Endometrium (tissue), 2 donors: ENCODE measurements at regions not wholly inside any gene's neighbourhood (a gene's known extent, or its start where the extent isn't known, plus 50 kb on each side); places are given as distances from the start of the nearest gene placed in this dataset.

Experiments
- FAIRE-seq: peaks from 2 replicates; lab custom pipeline; 2012; peaks lifted over from hg19 to GRCh38; lab: Jason Lieb, UNC
- donor health status: control.
- donor health status: control.

DNA sequence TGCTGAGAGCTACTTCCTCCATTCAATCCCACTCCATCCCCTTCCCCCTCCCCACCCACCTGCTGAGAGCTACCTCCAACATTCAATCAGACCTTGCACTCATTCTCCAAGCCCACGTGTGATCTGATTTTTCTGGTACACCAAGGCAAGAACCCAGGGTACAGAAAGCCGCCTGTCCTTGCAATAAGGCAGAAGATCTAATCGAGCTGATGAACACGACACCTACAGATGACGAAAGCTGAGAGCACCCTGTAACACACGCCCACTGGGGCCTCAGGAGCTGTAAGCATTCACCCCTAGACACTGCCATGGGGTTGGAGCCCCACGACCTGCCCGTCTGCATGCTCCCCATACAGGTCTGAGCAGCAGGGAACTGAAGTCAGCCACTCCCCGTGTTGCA, 58.3 kb downstream of the TRIML1 start:
- FAIRE-seq: no peak

DNA sequence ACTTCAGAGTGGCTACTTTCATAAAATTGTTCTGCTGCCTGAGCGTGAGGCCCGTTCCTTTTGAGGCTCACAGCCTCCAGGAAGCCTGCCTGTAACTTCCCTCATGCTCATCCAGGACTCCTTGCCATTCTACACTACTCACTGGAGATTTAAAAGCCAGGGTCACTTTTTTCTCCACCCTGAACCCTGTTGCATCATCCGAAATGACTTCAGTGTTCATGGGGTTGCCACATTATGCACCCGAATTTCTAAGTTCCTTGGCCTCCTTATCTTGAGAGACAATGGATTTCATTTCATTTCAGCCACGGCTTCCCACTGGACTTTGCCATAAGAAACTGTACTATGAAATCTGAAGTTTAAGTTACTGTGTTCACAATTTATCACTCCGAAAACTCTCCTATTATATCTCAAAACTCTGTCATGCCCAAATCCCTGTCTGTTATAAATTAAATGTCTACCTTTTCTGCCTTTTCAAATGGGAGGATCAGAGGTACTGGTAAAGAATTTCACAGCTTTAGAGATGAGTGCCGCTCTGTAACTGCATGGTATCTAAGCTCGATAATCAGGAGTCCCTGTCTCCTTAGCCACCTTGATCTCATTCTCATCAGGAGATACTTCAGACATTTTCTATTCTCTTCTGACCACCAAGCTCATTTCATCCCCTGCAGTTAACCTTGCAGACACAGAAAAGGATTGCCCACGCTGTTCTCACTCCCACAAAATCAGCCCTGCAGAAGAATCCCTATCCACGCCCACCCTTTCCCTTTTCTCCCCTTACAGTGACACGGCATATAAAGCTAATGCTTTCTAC, 59.9 kb downstream of the TRIML1 start:
- FAIRE-seq: no peak

DNA sequence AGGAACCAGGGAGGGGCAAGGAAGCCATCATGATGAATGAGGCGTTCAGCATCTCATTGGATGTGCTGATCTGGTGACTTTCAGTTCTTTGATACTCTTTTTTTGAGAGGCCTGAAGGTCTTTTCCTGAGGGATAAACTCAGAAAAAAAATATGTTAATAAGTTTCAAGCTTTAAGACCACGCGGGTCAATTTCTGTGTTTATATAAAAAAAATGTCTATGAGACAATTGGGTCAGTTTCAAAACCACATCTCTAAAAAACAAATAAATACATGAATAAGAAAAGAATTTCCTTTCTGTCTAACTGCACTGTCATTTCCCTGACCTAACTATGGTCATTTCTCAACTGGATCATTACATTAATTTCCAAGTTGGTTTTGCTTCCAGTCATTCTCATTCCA, 62.6 kb downstream of the TRIML1 start:
- FAIRE-seq: no peak

DNA sequence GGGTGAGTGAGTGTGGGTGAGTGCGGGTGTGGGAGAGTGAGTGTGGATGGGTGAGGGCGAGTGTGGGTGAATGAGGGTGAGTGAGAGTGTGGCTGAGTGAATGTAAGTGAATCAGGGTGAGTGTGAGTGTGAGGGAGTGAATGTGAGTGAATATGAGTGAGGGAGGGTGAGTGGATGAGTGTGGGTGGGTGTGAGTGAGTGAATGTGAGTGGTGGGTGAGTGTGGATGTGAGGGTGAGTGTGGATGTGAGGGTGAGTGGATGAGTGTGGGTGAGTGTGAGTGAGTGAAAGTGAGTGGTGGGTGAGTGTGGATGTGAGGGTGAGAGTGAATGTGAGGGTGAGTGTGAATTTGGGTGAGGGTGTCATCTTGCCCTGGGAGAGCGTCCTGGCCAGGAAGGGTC, 67.5 kb downstream of the TRIML1 start:
- FAIRE-seq: no peak

DNA sequence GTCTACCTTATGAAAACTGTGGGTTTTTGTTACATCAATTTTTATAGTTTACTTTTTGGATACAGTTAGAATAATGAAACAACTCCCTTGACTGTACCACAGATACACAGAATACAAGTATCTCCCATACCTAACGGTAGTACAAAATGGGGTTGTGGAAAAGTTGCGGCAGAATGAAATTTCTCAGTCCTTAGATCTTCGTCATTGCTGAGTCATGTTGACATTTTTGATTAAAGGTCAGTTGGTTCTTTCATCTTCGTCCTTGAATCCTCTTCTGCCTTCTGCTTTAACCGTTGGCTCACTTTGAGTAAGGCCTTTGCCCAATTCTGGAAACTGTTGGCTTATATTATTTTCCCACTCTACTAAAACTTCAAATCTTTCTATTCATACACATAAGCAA, 75.6 kb downstream of the TRIML1 start:
- FAIRE-seq: no peak

DNA sequence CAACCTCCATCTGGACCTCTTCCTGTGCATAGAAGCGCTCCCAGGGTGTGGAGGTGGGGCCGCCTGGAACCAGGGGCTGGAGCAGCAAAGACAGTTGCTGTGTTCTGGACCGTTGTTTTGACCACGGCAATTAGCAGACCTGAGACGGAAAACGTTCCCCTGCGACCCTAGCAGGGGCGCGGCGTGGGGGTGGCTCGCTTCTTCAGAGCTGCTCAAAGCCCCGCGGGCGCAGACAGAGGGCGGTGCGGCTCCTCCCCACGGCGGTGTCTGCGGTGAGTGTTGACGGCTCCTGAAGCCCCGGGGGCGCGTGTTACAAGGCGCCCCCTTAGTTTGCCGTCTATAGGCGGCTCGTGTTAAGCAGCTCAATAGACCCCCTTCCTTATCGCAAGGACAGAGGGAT, 79.2 kb downstream of the TRIML1 start:
- FAIRE-seq: no peak

DNA sequence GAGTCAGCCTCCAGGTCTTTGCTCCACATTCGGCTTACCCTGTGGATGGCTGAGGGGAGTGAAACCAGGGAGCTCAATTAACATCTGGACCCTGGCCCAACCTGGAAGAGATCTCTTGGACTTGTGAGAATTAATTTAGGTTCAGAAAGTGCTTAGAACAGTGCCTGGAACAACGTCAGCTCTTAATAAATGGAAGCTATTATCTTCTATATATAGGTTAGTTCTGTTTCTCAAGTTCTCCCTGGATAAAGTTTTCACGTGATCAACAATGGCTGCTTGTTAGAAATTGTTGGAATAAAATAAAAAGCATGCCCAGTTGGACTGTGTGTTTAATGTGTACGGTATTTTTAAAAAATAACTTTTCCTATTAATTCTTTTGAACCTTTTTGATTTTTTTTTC, 80.8 kb downstream of the TRIML1 start:
- FAIRE-seq: no peak

DNA sequence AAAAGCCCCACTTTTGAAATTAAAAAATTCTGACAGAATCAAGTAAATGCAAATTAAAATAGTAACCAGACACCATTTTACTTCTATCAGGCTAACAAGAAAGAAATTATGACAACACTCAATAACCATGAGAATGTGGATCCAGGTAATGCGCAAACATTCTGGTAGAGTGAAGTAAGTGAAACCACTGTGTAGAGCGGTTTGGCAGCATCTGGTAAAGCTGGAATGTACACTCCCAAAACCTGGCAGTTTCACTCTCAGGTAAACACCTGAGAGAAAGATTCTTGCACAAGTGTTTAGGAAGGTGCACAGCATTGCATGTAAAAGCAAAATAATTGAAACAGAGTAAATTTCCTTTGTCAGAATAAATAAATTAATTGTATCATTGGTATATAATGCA, 81.8 kb downstream of the TRIML1 start:
- FAIRE-seq: no peak

DNA sequence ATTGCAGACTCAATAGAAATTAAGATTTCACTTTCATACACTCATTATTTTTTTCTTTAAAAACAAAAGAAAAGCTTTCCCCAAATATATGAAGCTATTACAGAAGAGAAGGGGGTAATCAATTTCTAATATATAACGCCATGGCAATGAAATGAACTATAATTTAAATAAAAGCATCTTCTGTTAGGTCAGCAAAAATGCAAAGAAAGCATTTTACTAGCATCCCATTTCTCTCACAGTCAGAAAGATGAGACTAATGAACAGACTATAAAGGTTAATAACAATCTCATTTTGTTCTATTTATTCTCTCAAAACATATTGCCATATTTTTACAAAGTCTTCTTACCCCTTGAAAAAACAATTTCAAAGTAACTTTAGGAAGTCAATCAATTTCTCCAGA, 89.0 kb downstream of the TRIML1 start:
- no peak for FAIRE-seq

DNA sequence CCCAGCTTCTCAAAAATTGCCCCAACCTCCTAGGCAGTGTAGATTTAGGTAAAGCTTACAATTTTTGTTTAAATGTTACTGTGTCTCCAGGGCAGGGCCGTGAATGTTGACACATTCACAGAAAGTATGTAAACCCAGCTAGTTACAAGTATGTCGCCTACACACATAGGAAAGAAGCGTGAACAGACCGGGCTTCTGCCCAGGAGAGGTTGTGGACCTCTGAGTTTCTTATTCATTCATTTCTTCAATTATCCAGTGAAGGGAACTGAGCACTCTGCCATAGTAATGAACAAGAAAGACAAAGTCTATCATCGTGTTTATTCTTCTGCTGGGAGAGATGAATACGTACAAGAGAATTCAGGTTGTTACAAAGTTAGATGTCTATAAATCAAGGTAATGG, 93.2 kb downstream of the TRIML1 start:
- FAIRE-seq: no peak

DNA sequence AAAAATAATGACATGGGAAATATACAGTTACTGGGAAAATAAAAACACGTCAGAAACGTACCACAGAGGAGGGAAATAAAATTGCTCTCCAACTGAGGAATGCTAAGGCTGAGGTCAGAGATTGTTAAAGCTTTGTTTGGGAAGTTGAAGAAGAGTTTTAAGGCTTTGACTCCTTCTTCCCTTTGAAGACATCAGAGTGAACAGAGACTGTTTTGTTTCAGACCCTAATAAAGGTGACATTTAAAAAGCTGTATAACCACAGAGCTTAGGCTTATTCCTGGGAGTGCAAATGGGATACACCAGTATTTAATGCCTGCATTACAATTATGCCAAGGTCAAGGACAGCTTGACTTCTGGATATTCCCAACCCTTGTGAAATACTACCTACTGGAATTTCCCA, 102.8 kb downstream of the TRIML1 start:
- FAIRE-seq: no peak

DNA sequence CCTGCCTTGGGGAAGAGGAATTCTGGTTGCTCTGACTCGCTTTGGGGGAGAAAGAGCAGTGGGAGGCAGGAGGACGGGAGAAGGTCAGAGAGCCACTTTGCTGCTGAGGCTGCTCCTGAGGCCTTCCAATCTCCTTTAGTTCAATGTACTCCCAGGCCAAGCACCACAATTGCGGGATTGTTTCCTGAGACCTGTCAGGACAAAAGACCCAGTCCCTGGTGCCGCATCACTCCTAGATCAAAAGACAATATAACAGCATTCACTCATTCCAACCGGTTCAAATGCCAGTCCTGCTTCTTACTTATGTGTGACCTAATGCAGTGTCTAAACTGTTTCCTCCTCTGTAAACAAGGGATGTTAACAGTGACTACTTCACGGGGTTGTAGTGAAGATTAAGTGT, 106.4 kb downstream of the TRIML1 start:
- FAIRE-seq: no peak

DNA sequence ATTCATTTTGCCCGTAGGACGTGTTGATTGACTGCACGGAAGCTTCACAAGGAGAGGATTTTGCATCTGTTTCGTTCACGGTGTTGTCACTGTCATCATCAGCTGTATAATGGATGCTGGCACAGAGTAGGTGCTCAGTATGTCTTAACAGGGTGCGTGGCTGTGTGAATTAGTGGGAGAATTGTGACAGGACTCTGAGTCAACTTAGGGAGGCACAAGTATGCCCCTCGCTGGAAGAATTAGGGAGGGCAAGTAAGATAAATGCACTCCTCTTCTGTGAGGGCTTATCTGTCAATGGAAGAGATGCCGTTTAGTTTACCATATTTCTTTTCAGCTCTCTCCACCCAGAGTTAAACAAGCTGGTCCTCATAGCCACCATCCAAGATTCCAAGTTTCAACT, 107.2 kb downstream of the TRIML1 start:
- FAIRE-seq: no peak

DNA sequence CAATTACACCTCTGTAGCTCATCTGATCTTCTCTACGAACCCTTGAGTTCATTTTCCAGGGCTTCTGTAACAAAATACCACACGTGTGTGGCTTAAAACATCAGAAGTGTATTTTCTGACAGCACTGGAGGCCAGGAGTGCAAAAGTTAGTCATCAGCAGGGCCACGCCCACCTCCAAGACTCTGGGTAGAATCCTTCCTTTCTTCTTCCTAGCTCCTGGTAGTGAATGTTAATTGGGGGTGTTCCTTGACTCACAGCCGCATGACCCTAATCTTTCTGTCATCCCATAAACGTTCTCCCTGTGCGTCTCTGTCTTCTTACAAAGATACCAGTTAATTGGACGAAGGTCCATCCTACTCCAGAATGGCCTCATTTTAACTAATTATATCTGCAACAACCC, 115.0 kb downstream of the TRIML1 start:
- FAIRE-seq: no peak

DNA sequence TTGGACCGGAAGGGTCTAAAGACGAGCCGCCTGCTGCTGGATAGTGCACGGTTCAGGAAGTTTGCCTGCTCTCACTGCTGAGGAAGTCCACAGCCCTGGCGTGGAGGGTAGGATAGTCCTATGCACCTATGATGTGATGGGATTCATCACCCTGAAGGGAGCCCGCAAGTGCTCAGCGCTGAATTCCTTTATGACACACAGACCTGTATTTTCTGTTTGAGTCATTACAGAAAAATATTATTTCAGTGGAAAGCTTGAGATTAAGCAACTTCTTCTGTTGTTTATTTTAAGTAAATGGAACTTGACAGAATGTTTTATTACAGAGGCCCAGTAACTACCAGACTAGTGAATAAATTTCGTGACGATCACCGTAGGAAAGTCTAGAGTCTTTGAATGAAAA, 123.2 kb downstream of the TRIML1 start:
- no peak for FAIRE-seq

DNA sequence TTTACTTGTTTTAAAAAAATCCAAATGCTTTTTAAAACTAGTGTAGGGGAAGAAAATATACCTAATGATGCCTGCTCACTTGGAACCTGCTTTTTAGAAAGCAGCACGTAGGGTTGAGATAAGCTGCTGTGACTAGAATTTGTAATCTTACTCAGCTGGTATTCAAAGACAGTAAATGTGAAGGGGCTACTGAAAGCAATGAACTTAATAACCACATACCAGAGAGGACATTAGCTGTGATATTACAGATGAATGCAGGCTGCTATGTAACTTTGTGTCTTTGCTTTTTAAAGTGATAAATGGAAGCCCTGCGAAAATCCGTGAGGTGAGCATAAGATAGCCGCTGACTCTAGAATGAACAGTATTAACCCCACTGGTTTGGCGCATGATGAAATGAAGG, 124.1 kb downstream of the TRIML1 start:
- FAIRE-seq: no peak

DNA sequence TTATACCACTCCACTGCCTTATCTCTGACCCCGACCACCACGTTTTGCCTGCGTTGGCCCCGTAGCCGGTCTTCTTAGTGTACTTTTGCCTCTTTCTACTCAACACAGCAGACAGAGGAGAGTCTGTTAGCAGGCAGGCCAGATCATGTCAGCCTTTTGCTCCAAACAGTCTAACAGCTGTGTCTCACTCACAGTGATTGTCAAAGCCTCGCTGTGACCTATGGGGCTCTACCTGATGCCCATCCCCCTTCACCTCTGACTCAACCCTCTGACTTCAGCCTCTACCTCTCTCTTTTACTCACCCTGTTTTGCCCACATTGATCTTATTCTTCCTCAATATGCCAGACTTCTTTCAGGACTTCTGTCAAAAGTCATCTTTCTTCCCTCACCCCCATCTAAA, 127.1 kb downstream of the TRIML1 start:
- no peak for FAIRE-seq

DNA sequence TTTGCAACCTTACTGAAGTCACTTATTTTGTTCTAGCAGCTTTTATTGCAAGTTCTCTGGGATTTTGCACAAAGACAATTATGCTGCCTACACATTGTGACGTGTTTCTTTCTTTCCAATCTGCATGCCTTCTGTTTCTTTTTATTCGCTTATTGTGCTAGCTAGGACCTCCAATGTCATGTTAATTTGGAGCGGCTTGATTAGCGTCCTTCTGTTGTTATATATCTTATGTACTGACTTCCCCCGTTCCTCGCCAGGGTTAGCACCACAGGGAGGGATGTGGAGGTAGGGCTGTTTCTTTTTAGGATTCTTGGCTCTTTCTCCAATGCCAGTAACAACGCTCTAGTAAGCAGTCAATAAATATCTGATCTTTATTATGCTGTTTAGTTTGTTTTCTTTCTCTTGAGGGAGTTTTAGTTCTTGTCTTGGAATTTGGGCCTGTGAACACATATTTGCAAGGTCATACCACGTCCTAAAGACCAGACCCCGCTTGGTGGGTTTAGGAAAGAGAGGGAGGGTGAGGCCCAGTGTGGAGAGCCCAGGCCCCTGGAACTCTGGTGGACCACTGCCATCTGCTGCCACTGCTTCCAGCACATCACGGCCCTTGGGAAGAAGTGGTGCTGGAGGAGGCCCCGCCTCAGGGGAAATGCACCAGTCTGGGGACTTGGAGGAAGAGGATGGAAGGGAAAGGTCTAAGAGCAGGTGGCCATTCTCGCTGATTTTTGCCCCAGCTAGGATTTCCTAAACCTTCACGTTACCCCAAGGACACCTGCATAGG, 129.1 kb downstream of the TRIML1 start:
- no peak for FAIRE-seq

DNA sequence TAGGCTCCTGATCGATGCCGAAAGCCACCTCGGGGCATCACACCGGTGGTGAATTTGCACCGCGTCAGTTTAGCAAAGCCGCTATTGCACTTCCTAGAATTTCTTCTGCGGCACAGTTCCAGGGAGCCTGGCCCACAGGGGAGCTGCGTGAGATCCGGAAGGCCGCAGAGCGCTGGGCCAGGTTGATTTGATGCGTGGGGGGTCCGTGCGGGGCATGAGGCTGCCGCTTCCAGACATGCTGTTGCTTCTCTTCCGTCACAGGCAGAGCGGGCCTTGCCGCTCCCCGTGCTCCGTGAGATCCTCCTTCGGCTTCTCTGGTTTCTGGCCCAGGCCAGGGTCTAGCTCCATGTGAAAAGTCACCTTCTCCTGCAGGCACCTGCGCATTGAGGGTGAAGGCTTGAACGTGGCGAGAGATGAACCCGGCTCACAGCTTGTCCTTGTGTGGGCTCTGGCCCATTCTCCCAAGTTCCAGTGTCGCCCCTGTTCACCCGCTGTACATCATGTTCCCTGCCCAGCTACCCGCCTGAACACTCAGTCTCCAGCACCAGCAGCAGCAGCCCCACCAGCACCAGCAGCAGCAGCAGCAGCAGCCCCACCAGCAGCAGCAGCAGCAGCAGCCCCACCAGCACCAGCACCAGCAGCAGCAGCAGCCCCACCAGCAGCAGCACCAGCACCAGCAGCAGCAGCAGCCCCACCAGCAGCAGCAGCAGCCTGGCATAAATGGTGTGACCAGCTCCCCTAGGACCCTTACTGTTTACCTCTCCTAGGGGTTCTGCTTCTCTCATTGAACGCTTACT, 131.2 kb downstream of the TRIML1 start:
- FAIRE-seq: no peak

DNA sequence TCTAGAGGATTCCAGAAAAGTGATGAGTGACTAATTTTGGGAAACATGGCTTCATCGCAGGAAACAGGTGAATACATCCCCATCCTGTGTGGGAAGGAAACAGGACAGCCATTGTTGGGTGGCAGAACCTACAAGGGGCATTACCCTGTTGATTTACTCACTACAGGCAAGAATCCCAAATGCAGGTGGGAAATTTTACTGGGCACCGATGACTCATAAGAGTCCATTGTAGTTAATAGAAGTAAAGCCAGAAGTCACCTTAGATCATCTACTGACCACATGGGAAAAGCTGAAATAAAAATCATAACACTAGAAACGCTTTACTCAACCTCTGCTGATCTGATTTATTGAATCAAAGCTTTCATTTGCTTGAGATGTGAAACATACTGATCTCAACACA, 136.4 kb downstream of the TRIML1 start:
- FAIRE-seq: no peak

DNA sequence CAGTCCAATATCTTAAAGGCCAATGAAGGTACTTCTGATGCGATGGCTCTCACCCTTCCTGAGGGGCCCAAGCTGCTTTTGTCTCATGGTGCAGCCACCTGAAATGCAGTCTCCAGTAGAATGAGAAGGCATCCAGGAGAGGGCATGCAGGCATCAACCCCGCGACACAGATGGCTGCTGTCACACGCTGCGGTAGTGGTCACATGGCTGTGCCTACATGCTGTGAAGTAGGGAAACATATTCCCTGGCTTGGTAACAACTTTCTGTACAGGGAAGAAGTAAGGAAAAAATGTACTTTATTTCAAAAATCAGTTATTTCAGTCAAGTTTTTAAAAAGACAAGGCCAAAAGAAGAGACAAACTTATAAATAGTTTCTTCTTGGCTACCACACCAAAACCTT, 139.9 kb downstream of the TRIML1 start:
- FAIRE-seq: no peak

DNA sequence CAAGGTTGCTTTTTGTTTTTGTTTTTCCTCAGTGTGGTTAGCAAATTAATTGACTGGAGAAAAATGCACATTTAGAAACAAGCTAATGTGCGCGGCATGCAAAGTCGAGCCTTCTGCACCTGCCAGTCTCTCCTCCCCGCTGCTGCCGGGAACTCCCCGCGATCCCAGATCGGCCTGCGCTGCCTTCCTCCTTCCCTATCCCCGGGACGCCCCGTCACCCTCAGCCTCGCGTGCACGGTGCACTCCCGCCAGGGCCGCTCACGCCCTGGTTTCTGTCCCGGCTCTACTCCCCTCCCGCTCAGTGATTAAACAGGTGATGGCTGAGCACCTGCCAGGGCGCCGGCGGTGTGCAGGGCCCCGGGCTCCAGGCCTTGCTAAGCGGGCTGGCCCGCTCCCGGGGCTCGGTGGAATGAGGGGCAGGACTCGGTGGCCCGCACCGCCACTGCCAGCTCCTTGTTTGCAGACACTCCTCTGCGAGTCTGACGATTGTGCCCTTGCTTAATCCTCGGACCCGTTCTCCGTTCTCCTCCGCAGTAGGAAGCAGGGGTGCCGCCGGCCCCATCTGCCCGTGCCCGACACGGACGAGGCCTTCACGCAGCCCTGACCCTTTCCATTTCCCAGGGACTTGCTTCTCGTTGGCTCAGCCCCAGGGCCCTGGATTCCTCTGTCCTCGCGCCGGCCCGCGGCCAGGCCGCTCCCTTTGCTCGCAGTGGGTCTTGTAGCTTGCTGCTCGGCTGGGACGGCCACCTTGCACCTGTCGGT, 143.4 kb downstream of the TRIML1 start:
- FAIRE-seq: no peak
